ENCODE measurements at regions not wholly inside any gene's neighbourhood (a gene's known extent, or its start where the extent isn't known, plus 50 kb on each side); places are given as distances from the start of the nearest gene placed in this dataset.

- Histone ChIP-seq H3K9me3 (no peaks in the 10 kb centered on the region), H3K27me3 (no peaks in the 10 kb centered on the region), H3K4me3 (no peak overlapping the region), H3K27ac (no peak overlapping the region), H3K36me3 (no peaks in the 10 kb centered on the region), H3K4me1 (no peaks in the 10 kb centered on the region)
- 55% methylated on average over 1 of the region's 1 CpG for WGBS (ENCODE audit: insufficient coverage, low coverage, low lambda C conversion rate, missing lambda C conversion rate)
- ATAC-seq (no peak), DNase-seq (no peak)
- intact Hi-C loops (cut with DNase I) = no loop called here
- TF ChIP-seq CTCF (IDR thresholded peaks at IDR 0.05) (no peak), POLR2A (IDR thresholded peaks at IDR 0.05) (no peak)
Observed at GRCh38 chr1:164472841-164473240, 86.1 kb upstream of the PBX1 start.

GRCh38 chr1:164473544-164473943, 85.4 kb upstream of the PBX1 start:
- no peak for DNase-seq
- no peak for ATAC-seq

GRCh38 chr1:164475834-164476233, 83.2 kb upstream of the PBX1 start:
- Histone ChIP-seq H3K36me3 (no peaks in the 10 kb centered on the region), H3K9me3 (no peaks in the 10 kb centered on the region), H3K4me3 (no peak overlapping the region), H3K27me3 (no peaks in the 10 kb centered on the region), H3K4me1 (no peaks in the 10 kb centered on the region), H3K27ac (no peak overlapping the region)
- ATAC-seq (no peak), DNase-seq (no peak)
- TF ChIP-seq CTCF (IDR thresholded peaks at IDR 0.05) = no peak
- TF ChIP-seq POLR2A (IDR thresholded peaks at IDR 0.05) = no peak
- intact Hi-C loops (cut with DNase I) = no loop called here
- WGBS (ENCODE audit: insufficient coverage, low coverage, low lambda C conversion rate, missing lambda C conversion rate) = 61% methylated on average over 6 of the region's 7 CpGs

More at GRCh38 chr1:164473544-164473943, 85.4 kb upstream of the PBX1 start:
- TF ChIP-seq CTCF (IDR thresholded peaks at IDR 0.05) (no peak), POLR2A (IDR thresholded peaks at IDR 0.05) (no peak)
- Histone ChIP-seq H3K36me3 (no peaks in the 10 kb centered on the region), H3K27me3 (no peaks in the 10 kb centered on the region), H3K27ac (no peak overlapping the region), H3K9me3 (no peaks in the 10 kb centered on the region), H3K4me1 (no peaks in the 10 kb centered on the region), H3K4me3 (no peak overlapping the region)
- 50% methylated on average over 3 of the region's 3 CpGs for WGBS (ENCODE audit: insufficient coverage, low coverage, low lambda C conversion rate, missing lambda C conversion rate)
- intact Hi-C loops (cut with DNase I) = no loop called here

GRCh38 chr1:164477343-164477742, 81.6 kb upstream of the PBX1 start:
- TF ChIP-seq CTCF (IDR thresholded peaks at IDR 0.05) = no peak
- TF ChIP-seq POLR2A (IDR thresholded peaks at IDR 0.05) = no peak
- intact Hi-C loops (cut with DNase I) = no loop called here

GRCh38 chr1:164479242-164479641, 79.7 kb upstream of the PBX1 start:
- 47% methylated on average over 1 of the region's 1 CpG for WGBS (ENCODE audit: insufficient coverage, low coverage, low lambda C conversion rate, missing lambda C conversion rate)
- TF ChIP-seq POLR2A (IDR thresholded peaks at IDR 0.05) (no peak), CTCF (IDR thresholded peaks at IDR 0.05) (no peak)

More at GRCh38 chr1:164477343-164477742, 81.6 kb upstream of the PBX1 start:
- 63% methylated on average over 4 of the region's 4 CpGs for WGBS (ENCODE audit: insufficient coverage, low coverage, low lambda C conversion rate, missing lambda C conversion rate)
- Histone ChIP-seq H3K4me1 (no peaks in the 10 kb centered on the region), H3K27ac (no peak overlapping the region), H3K36me3 (no peaks in the 10 kb centered on the region), H3K4me3 (no peak overlapping the region), H3K9me3 (no peaks in the 10 kb centered on the region), H3K27me3 (no peaks in the 10 kb centered on the region)
- no peak for DNase-seq
- ATAC-seq = no peak

More at GRCh38 chr1:164479242-164479641, 79.7 kb upstream of the PBX1 start:
- Histone ChIP-seq H3K9me3 (no peaks in the 10 kb centered on the region), H3K27me3 (no peaks in the 10 kb centered on the region), H3K27ac (no peak overlapping the region), H3K36me3 (no peaks in the 10 kb centered on the region), H3K4me3 (no peak overlapping the region), H3K4me1 (no peaks in the 10 kb centered on the region)
- intact Hi-C loops (cut with DNase I) = no loop called here
- DNase-seq (no peak), ATAC-seq (no peak)

All from right lobe of liver (tissue), 6 donors.